BJ (cell line): ENCODE measurements at regions not wholly inside any gene's neighbourhood (a gene's known extent, or its start where the extent isn't known, plus 50 kb on each side); places are given as distances from the start of the nearest gene placed in this dataset.

ENCODE experiments used
- CTCF ChIA-PET: fragments of 350-600 bp; formaldehyde crosslinking; extraction: SDS; loops from one replicate; lab custom pipeline; 2021; ENCODE audit warnings: antibody characterized with exemption, inconsistent platforms; lab: Yijun Ruan, JAX
- POLR2A ChIA-PET: fragments of 300-600 bp; sonication (Branson Sonifier 250); formaldehyde crosslinking; extraction: SDS; loops from one replicate; lab custom pipeline; 2021; ENCODE audit warnings: antibody characterized with exemption; lab: Charles Lee
- DNase-seq: peaks from one replicate; pipeline ENCODE4 v3.0.0-alpha.2; 2011; ENCODE audit warnings: low read depth
- H3K27me3 ChIP-seq: 2 replicates; pipeline ENCODE4 v1.6.0; 2011; ENCODE audit warnings: low read length; ENCODE audit not compliant: control insufficient read depth, insufficient read depth
- H3K36me3 ChIP-seq: 2 replicates; pipeline ENCODE4 v1.5.1; 2011; ENCODE audit warnings: low read length; ENCODE audit not compliant: control insufficient read depth, insufficient read depth
- H3K4me3 ChIP-seq: 2 replicates; pipeline ENCODE4 v1.5.1; 2011; ENCODE audit warnings: low read depth, mild to moderate bottlenecking, control low read depth, low read length
- TF ChIP-seq, protein P1 (sequence below): IDR thresholded peaks from 2 replicates; pipeline ENCODE4 v1.5.1; 2011; ENCODE audit warnings: low read depth, mild to moderate bottlenecking, control low read depth, inconsistent platforms, low read length, moderate library complexity; ENCODE audit not compliant: insufficient read depth

DNA sequence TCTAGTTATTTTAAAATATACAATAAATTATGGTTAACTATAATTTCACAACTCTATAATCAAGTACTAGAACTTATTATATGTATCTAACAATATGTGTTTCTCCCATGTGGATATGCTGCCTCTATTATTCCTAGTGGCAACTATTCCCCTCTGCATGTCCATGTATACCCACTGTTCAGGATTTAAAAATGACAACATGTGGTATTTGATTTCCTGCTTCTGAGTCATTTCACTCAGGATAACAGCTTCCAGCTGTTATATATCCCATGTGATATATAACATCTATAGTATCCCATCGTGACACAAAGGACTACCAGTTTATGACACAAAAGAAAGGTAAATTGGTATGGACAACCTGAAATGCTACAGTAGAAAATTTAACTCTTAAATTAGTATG is 167.4 kb upstream of the TACR3 start:
- DNase-seq, result no peak

DNA sequence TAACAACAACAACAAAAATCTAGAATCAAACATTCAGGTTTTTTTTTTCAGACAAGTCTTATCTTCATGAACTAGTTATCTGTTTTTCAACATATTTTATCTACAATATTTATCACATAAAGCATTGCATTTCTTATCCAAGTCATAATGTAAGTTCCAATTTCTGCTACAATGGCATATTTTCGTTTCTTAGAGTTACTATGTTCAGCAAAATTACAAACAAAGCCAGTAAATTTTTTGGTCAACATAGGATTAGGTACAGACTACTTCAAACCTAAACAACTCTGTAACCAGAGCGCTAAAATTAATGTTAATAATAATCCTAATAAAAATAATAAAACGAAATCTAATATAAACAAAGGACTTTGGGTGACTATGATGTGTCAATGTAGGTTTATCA is 165.4 kb upstream of the TACR3 start:
- DNase-seq, result no peak
- ChIA-PET POLR2A (no interaction called here), CTCF (no interaction called here)
- H3K36me3 ChIP-seq, result no peaks in the 10 kb centered on the region
- no peaks in the 10 kb centered on the region for H3K27me3 ChIP-seq
- H3K4me3 ChIP-seq, result no peak overlapping the region
- TF ChIP-seq, protein P1, sequence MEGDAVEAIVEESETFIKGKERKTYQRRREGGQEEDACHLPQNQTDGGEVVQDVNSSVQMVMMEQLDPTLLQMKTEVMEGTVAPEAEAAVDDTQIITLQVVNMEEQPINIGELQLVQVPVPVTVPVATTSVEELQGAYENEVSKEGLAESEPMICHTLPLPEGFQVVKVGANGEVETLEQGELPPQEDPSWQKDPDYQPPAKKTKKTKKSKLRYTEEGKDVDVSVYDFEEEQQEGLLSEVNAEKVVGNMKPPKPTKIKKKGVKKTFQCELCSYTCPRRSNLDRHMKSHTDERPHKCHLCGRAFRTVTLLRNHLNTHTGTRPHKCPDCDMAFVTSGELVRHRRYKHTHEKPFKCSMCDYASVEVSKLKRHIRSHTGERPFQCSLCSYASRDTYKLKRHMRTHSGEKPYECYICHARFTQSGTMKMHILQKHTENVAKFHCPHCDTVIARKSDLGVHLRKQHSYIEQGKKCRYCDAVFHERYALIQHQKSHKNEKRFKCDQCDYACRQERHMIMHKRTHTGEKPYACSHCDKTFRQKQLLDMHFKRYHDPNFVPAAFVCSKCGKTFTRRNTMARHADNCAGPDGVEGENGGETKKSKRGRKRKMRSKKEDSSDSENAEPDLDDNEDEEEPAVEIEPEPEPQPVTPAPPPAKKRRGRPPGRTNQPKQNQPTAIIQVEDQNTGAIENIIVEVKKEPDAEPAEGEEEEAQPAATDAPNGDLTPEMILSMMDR, result no peak

More for the DNA sequence above, 167.4 kb upstream of the TACR3 start:
- Histone ChIP-seq H3K4me3 (no peak overlapping the region), H3K36me3 (no peaks in the 10 kb centered on the region), H3K27me3 (no peaks in the 10 kb centered on the region)
- TF ChIP-seq, protein P1, result no peak
- ChIA-PET POLR2A (no interaction called here), CTCF (no interaction called here)

DNA sequence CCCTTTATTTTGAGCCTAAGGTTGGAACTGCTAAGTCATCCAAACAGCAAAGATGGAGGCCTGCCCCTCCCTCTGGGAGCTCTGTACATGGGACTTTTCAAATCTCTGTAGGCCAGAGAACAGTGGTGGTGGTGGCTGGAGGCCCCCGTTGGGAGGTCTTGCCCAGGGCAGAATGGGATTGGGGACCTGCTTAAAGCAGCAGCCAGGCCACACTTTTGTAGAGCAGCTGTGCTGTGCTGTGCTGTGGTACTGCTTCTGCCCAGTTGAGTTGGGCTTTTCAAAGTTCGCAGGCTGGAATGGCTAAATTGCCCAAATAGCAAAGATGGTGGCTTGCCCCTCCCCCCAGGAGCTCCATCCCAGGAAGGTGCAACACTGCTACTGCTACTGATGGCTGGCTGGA is 147.5 kb upstream of the TACR3 start:
- Histone ChIP-seq H3K36me3 (no peaks in the 10 kb centered on the region), H3K27me3 (no peaks in the 10 kb centered on the region), H3K4me3 (no peak overlapping the region)
- TF ChIP-seq, protein P1, result no peak
- POLR2A ChIA-PET, result no interaction called here
- CTCF ChIA-PET, result no interaction called here
- no peak for DNase-seq

DNA sequence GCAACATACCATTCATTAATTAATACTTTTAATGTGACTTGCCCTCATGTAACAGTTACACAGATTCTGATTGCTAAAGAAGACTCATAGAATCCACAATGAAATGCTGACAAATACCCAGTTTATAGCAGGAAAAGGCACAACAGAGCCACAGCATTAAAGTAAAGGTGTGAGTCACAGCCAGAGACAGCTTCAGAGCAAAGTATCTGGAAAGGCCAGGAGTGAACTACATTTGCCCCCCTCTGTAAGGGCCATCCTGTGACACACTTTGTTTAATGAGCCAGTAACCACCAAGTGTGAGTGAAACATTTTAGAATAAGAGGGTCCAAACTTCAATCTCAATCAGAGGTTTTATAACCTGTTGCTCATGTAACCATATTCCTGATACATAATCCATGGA is 133.8 kb upstream of the TACR3 start:
- Histone ChIP-seq H3K36me3 (no peaks in the 10 kb centered on the region), H3K4me3 (no peak overlapping the region), H3K27me3 (no peaks in the 10 kb centered on the region)
- no peak for DNase-seq
- ChIA-PET CTCF (no interaction called here), POLR2A (no interaction called here)
- TF ChIP-seq, protein P1, result no peak

DNA sequence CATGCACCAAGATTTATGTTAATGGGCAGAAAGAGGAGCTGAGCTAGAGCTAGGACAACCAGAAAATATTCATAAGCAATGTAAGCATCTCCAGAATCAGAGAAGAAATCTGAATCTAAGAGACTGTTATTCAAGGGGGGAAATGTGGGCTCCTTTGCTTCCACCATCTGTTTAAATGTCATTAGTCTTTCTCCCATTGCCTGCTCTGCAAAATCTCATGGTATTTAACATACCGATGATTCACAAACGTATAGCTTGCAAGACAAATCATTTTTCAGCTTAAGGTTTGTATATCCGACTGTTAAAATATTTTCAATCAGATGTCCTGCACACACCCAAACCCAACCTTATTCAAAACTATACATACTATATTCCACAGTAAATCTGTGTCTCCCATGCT is 133.4 kb upstream of the TACR3 start:
- CTCF ChIA-PET, result no interaction called here
- TF ChIP-seq, protein P1, result no peak
- H3K4me3 ChIP-seq, result no peak overlapping the region
- no peak for DNase-seq
- no peaks in the 10 kb centered on the region for H3K36me3 ChIP-seq
- no peaks in the 10 kb centered on the region for H3K27me3 ChIP-seq
- POLR2A ChIA-PET, result no interaction called here
